K562 (cell line): ENCODE measurements at regions not wholly inside any gene's neighbourhood (a gene's known extent, or its start where the extent isn't known, plus 50 kb on each side); places are given as distances from the start of the nearest gene placed in this dataset.

Experiments
- ATAC-seq: fragments of 200-7000 bp; cut with Tn5 transposase; 3 replicates; pipeline ENCODE4 v1.9.1; 2020; ENCODE audit warnings: moderate library complexity
- BruUV-seq: library from RNA; stranded (reverse); fragments of 400-500 nt; replicated peaks from 2 replicates; lab custom pipeline; 2021; lab: Mats Ljungman, UMichigan
- CTCF ChIA-PET: fragments of 300-600 bp; formaldehyde crosslinking; extraction: SDS; loops from one replicate; lab custom pipeline; 2021; ENCODE audit warnings: low intra/inter-chr PET ratio; lab: Yijun Ruan, JAX
- POLR2A ChIA-PET: fragments of 300-600, 350-650 bp; sonication (Branson Sonifier 250); formaldehyde crosslinking; extraction: SDS; loops from one replicate; lab custom pipeline; 2021; ENCODE audit warnings: antibody characterized with exemption, inconsistent platforms; lab: Yijun Ruan, JAX
- DNase-seq, 4 experiments: peaks; one replicate each; pipeline versions ENCODE4 v3.0.0 to v3.0.0-alpha.2; 2011 to 2018; ENCODE audit warnings: low spot score in 3 of 4, mixed read lengths in 3 of 4; ENCODE audit errors: extremely low read depth in 1 of 4
- FAIRE-seq: peaks from 2 replicates; lab custom pipeline; 2011; peaks lifted over from hg19 to GRCh38; lab: Jason Lieb, UNC
- H2AFZ ChIP-seq: 2 replicates; pipeline ENCODE4 v1.6.0; 2011; ENCODE audit warnings: low read depth, low read length, control low read depth, inconsistent platforms
- H3K27ac ChIP-seq: fragments of 200-600 bp; 3 replicates; pipeline ENCODE4 v1.8.0; 2011; ENCODE audit warnings: low read depth, mild to moderate bottlenecking, control low read depth, inconsistent platforms, low read length, moderate library complexity, mixed read lengths; ENCODE audit errors: extremely low read depth
- H3K27me3 ChIP-seq, 2 experiments: fragments of 300-600 bp in 1 of 2; 2 replicates in 1 of 2; 3 replicates in 1 of 2; pipeline versions ENCODE4 v1.6.0 to v1.8.0; 2011; ENCODE audit warnings: inconsistent platforms in 2 of 2, low read length in 2 of 2, mild to moderate bottlenecking in 1 of 2, mixed read lengths in 1 of 2, moderate library complexity in 1 of 2; ENCODE audit not compliant: control insufficient read depth in 2 of 2, insufficient read depth in 2 of 2
- H3K36me3 ChIP-seq: fragments of 300-600 bp; 3 replicates; pipeline ENCODE4 v1.8.0; 2011; ENCODE audit warnings: mild to moderate bottlenecking, low read length, inconsistent platforms; ENCODE audit not compliant: control insufficient read depth, insufficient read depth
- H3K4me1 ChIP-seq, 2 experiments: fragments of 200-600 bp in 1 of 2; replicated peaks in 1 of 2; 2 replicates in 1 of 2; 3 replicates in 1 of 2; pipeline versions ENCODE4 v1.5.1 to v1.8.0; 2011; ENCODE audit warnings: inconsistent platforms in 2 of 2, low read length in 2 of 2, mild to moderate bottlenecking in 1 of 2, mixed read lengths in 1 of 2, moderate library complexity in 1 of 2; ENCODE audit not compliant: control insufficient read depth in 2 of 2, insufficient read depth in 2 of 2
- H3K4me2 ChIP-seq: 2 replicates; pipeline ENCODE4 v1.6.1; 2011; ENCODE audit warnings: low read length, control low read depth, inconsistent platforms, mixed read lengths; ENCODE audit not compliant: insufficient read depth
- H3K4me3 ChIP-seq: fragments of 200-600 bp; sonication (generic), shearing (Covaris generic); 2 replicates; pipeline ENCODE4 v1.5.1; 2016; ENCODE audit warnings: control low read depth, inconsistent platforms
- H3K79me2 ChIP-seq: fragments of 200-600 bp; 3 replicates; pipeline ENCODE4 v1.8.0; 2011; ENCODE audit warnings: low read length, inconsistent platforms; ENCODE audit not compliant: control insufficient read depth, insufficient read depth
- H3K9ac ChIP-seq, 2 experiments: 2 replicates each; pipeline versions ENCODE4 v1.6.0 to v1.6.1; 2011; ENCODE audit warnings: low read depth in 2 of 2, low read length in 2 of 2, control low read depth in 1 of 2, inconsistent platforms in 1 of 2, mild to moderate bottlenecking in 1 of 2, mixed read lengths in 1 of 2; ENCODE audit not compliant: insufficient read depth in 1 of 2
- H3K9me1 ChIP-seq: one replicate; pipeline ENCODE4 v1.6.0; 2011; ENCODE audit warnings: inconsistent platforms, mild to moderate bottlenecking, low read length, moderate library complexity; ENCODE audit not compliant: control insufficient read depth, insufficient read depth
- H3K9me3 ChIP-seq: replicated peaks from 2 replicates; pipeline ENCODE4 v1.5.1; 2011; ENCODE audit warnings: low read depth, low read length, inconsistent platforms; ENCODE audit not compliant: control insufficient read depth, insufficient read depth
- H4K20me1 ChIP-seq: replicated peaks from 2 replicates; pipeline ENCODE4 v1.6.1; 2011; ENCODE audit warnings: low read length, inconsistent platforms, mixed read lengths; ENCODE audit not compliant: control insufficient read depth, insufficient read depth
- E2F4 ChIP-seq: sonication (generic); formaldehyde crosslinking; IDR thresholded peaks from 2 replicates; pipeline ENCODE4 v1.8.0; 2022; ENCODE audit warnings: mild to moderate bottlenecking, low read depth, missing genetic modification reagents
- E4F1 ChIP-seq: fragments of 250-450 bp; sonication (Bioruptor Pico); IDR thresholded peaks from 2 replicates; pipeline ENCODE4 v1.5.0; 2021; ENCODE audit warnings: mild to moderate bottlenecking, borderline replicate concordance
- KDM5B ChIP-seq: fragments of 200-600 bp; sonication (generic); IDR thresholded peaks from 2 replicates; pipeline ENCODE4 v1.6.1; 2012; ENCODE audit warnings: low read depth, mild to moderate bottlenecking, moderate library complexity, low read length, control low read depth, inconsistent platforms; ENCODE audit not compliant: insufficient replicate concordance
- MBD1 ChIP-seq: fragments of 250-450 bp; sonication (Bioruptor Pico); IDR thresholded peaks from 2 replicates; pipeline ENCODE4 v1.8.0; 2022; ENCODE audit warnings: inconsistent platforms
- MBD2 ChIP-seq: sonication (generic); IDR thresholded peaks from 2 replicates; pipeline ENCODE4 v1.6.1; 2016; ENCODE audit warnings: low read depth, borderline replicate concordance
- MEF2A ChIP-seq: IDR thresholded peaks from 2 replicates; pipeline ENCODE4 v1.6.1; 2011; ENCODE audit warnings: low read depth, mild to moderate bottlenecking, low read length, moderate library complexity; ENCODE audit not compliant: control insufficient read depth
- MLX ChIP-seq, 2 experiments: fragments of 450-650 bp in 1 of 2; sonication (generic) in 1 of 2; formaldehyde crosslinking; conservative IDR thresholded peaks; 2 replicates each; pipeline versions ENCODE4 v1.4.0 to v1.8.1; 2020 to 2022; ENCODE audit warnings: mild to moderate bottlenecking in 1 of 2, missing genetic modification reagents in 1 of 2
- RBM22 ChIP-seq: fragments of 200-400 bp; formaldehyde crosslinking; IDR thresholded peaks from 2 replicates; pipeline ENCODE4 v1.6.1; 2018; ENCODE audit warnings: low read length, low read depth; ENCODE audit not compliant: poor library complexity, severe bottlenecking
- RNF219 ChIP-seq: fragments of 250-450 bp; sonication (Bioruptor Pico); IDR thresholded peaks from 2 replicates; pipeline ENCODE4 v1.5.0; 2022; ENCODE audit warnings: mild to moderate bottlenecking
- SAFB ChIP-seq: fragments of 200-400 bp; formaldehyde crosslinking; IDR thresholded peaks from 2 replicates; pipeline ENCODE4 v1.6.1; 2017; ENCODE audit warnings: low read depth, low read length, borderline replicate concordance
- SMARCE1 ChIP-seq: fragments of 450-650 bp; IDR thresholded peaks from 2 replicates; pipeline ENCODE4 v1.7.1; 2016; ENCODE audit warnings: mild to moderate bottlenecking
- TCF7 ChIP-seq: sonication (generic); IDR thresholded peaks from 2 replicates; pipeline ENCODE4 v1.6.1; 2016; ENCODE audit warnings: antibody characterized with exemption, borderline replicate concordance
- ZZZ3 ChIP-seq: fragments of 450-650 bp; IDR thresholded peaks from 2 replicates; pipeline ENCODE4 v1.6.1; 2016; ENCODE audit warnings: antibody characterized with exemption, mild to moderate bottlenecking, moderate library complexity
- WGBS: fragments of 100-300 bp; shearing (Covaris generic); methylation state at CpG from one replicate; pipeline ENCODE4 v1.1.6; 2016; ENCODE audit warnings: low coverage, mixed read lengths; ENCODE audit not compliant: insufficient coverage; ENCODE audit errors: missing lambda C conversion rate; 5-methylcytosine and 5-hydroxymethylcytosine counted together
- in situ Hi-C: fragments of 300-500 bp; cut with MboI; formaldehyde crosslinking; loops from 4 replicates; pipeline ENCODE4 v1.15.0; 2018; ENCODE audit warnings: inconsistent platforms, mixed read lengths
- intact Hi-C: fragments of 100-400 bp; cut with micrococcal nuclease; formaldehyde crosslinking; loops from 2 replicates; pipeline ENCODE4 v1.14.2; 2022

- no peak for FAIRE-seq
- no peaks in the 10 kb centered on the region for H3K36me3 ChIP-seq
- 76% methylated on average over 1 of the region's 1 CpG for WGBS
- no peaks in the 10 kb centered on the region for H3K4me1 ChIP-seq
- ATAC-seq, result no peak
- ChIA-PET POLR2A (no interaction called here), CTCF (no interaction called here)
- H3K9ac ChIP-seq, result no peak overlapping the region
- H3K27ac ChIP-seq, result no peak overlapping the region
- no peaks in the 10 kb centered on the region for H4K20me1 ChIP-seq
- no peak overlapping the region for H3K4me2 ChIP-seq
- DNase-seq, result no peak
- H3K9me1 ChIP-seq, result no peaks in the 10 kb centered on the region
- in situ Hi-C loops, result no loop called here
- no peaks in the 10 kb centered on the region for H3K27me3 ChIP-seq
- intact Hi-C loops, result no loop called here
- no TSS peak for BruUV-seq
- H2AFZ ChIP-seq, result no peak overlapping the region
- H3K4me3 ChIP-seq, result no peak overlapping the region
- H3K79me2 ChIP-seq, result no peaks in the 10 kb centered on the region; the same call in 2 of the 3 replicates
- H3K9me3 ChIP-seq, result 0 out of 2 replicates have a peak, but pooled peaks cover 3% of the 10 kb centered on the region
- TF ChIP-seq MEF2A (no peak), SAFB (no peak), KDM5B (no peak), MLX (CRISPR knock-in tag; conservative IDR thresholded peaks at IDR 0.05) (no peak), RNF219 (CRISPR knock-in tag) (no peak), SMARCE1 (no peak), E2F4 (CRISPR knock-in tag) (no peak), MBD1 (CRISPR knock-in tag) (no peak), RBM22 (no peak), TCF7 (no peak), ZZZ3 (no peak), E4F1 (no peak), MBD2 (no peak)
These were observed 64.7 kb downstream of the CSF2 start for GRCh38 chr5:132138260-132138659.
